ENCODE measurements at regions not wholly inside any gene's neighbourhood (a gene's known extent, or its start where the extent isn't known, plus 50 kb on each side); places are given as distances from the start of the nearest gene placed in this dataset.

GRCh38 chr12:46660719-46661109 is 165.1 kb downstream of the SLC38A4 start:
- Histone ChIP-seq H3K4me1 (peaks cover 2 to 58% (median 40%) of the 10 kb centered on the region in 12 donors), H3K27me3 (no peaks in the 10 kb centered on the region), H3K27ac (peak overlapping the region in 8 of 12 donors; percentile 49 to 77 (median 68)), H3K36me3 (no peaks in the 10 kb centered on the region), H3K4me3 (no peak overlapping the region), H3K9me3 (no peaks in the 10 kb centered on the region)
- intact Hi-C loops (cut with DNase I) = loop anchor here in 9 of 10 donors (2.0 to 10.0 kb wide), 14 partner anchors 106 to 668 kb away; partner anchors contain the start of genes SLC38A2 (in 6 of the 9) and SCAF11 (in 1 of the 9)
- 51 to 58% (median 54%) methylated on average over 5 of the region's 5 CpGs for WGBS, 4 donors
- ATAC-seq (no peak), DNase-seq (no peak)
- TF ChIP-seq CTCF (IDR thresholded peaks at IDR 0.05) = no peak
- no peak for TF ChIP-seq POLR2A (IDR thresholded peaks at IDR 0.05)

GRCh38 chr12:46660276-46660675 is 165.5 kb downstream of the SLC38A4 start:
- TF ChIP-seq CTCF (IDR thresholded peaks at IDR 0.05) = no peak
- TF ChIP-seq POLR2A (IDR thresholded peaks at IDR 0.05) = no peak
- Histone ChIP-seq H3K36me3 (no peaks in the 10 kb centered on the region), H3K27ac (peak overlapping the region; percentile 19 to 77 (median 65)), H3K4me1 (peaks cover 2 to 54% (median 40%) of the 10 kb centered on the region in 12 donors), H3K9me3 (no peaks in the 10 kb centered on the region), H3K4me3 (no peak overlapping the region), H3K27me3 (no peaks in the 10 kb centered on the region)
- intact Hi-C loops (cut with DNase I) = loop anchor here in 9 of 10 donors (2.0 to 10.0 kb wide), 14 partner anchors 105 to 668 kb away; partner anchors contain the start of genes SLC38A2 (in 6 of the 9) and SCAF11 (in 1 of the 9)
- WGBS, 4 donors = 66 to 85% (median 72%) methylated on average over 1 of the region's 1 CpG
- no peak for ATAC-seq
- DNase-seq = no peak

- TF ChIP-seq CTCF (IDR thresholded peaks at IDR 0.05) = no peak
- TF ChIP-seq POLR2A (IDR thresholded peaks at IDR 0.05) = no peak
- Histone ChIP-seq H3K4me3 (peak overlapping the region in 4 of 12 donors; percentile 16 to 26 (median 22)), H3K27me3 (no peaks in the 10 kb centered on the region), H3K27ac (peak overlapping the region; percentile 19 to 77 (median 65)), H3K36me3 (no peaks in the 10 kb centered on the region), H3K9me3 (no peaks in the 10 kb centered on the region), H3K4me1 (peaks cover 2 to 52% (median 40%) of the 10 kb centered on the region in 12 donors)
- intact Hi-C loops (cut with DNase I) = loop anchor here in 9 of 10 donors (2.0 to 10.0 kb wide), 21 partner anchors 105 to 668 kb away; partner anchors contain the start of genes SLC38A2 (in 7 of the 9) and SCAF11 (in 1 of the 9)
- ATAC-seq = no peak
- DNase-seq = no peak
- WGBS, 4 donors = 13 to 20% (median 16%) methylated on average over 4 of the region's 4 CpGs
Observed at GRCh38 chr12:46659824-46660223, 166.0 kb downstream of the SLC38A4 start.

- intact Hi-C loops (cut with DNase I) = loop anchor here in 8 of 10 donors (5.0 to 10.0 kb wide), 9 partner anchors 104 to 287 kb away; partner anchors contain the start of gene SLC38A2 (in 1 of the 8)
Observed at GRCh38 chr12:46659032-46659650, 166.7 kb downstream of the SLC38A4 start.

More at GRCh38 chr12:46659032-46659650, 166.7 kb downstream of the SLC38A4 start:
- peak overlapping the region; percentile 37 to 77 (median 65) for H3K27ac ChIP-seq
- peak overlapping the region in 9 of 12 donors; percentile 3 to 27 (median 21) for H3K4me3 ChIP-seq
- peaks cover 2 to 52% (median 40%) of the 10 kb centered on the region in 12 donors for H3K4me1 ChIP-seq
- no peak for DNase-seq
- no peaks in the 10 kb centered on the region for H3K27me3 ChIP-seq
- TF ChIP-seq CTCF (IDR thresholded peaks at IDR 0.05) = no peak
- no peak for TF ChIP-seq POLR2A (IDR thresholded peaks at IDR 0.05)
- H3K9me3 ChIP-seq = no peaks in the 10 kb centered on the region
- ATAC-seq = peak; percentile 16 to 44 (median 40)
- no peaks in the 10 kb centered on the region for H3K36me3 ChIP-seq
- 47 to 55% (median 49%) methylated on average over 10 of the region's 10 CpGs for WGBS, 4 donors

Measured in heart left ventricle (tissue), 16 donors.